ENCODE measurements at regions not wholly inside any gene's neighbourhood (a gene's known extent, or its start where the extent isn't known, plus 50 kb on each side); places are given as distances from the start of the nearest gene placed in this dataset.

DNA sequence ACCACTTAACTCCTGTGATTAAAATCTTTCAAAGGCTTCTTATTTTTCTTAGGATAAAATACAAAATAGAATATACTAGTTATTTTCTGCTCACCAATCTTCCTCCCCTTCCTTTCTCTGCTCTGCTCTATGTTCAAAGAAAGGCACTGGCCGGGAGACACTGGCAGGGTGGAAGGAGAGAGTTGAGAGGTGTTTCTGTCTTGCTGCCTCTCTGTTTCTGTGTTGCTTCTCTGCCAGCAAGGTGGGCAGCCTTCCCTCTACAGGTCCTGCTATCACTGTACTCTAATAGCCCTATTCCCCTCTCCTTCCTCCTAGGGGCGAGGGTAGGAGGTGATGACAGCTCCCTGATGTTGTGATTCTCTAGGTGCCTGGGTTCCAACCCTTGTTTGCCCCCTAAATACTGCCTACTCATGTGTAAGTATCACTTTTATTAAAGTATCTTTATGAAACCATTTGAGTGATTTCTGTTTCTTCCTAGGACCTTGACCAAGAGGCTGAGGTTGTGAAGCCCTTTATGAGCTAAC is 515.1 kb downstream of the TLE4 start:
- TF ChIP-seq ZNF33A (CRISPR knock-in tag; IDR thresholded peaks at IDR 0.05; ENCODE audit: borderline replicate concordance) (no peak), CHD2 (IDR thresholded peaks at IDR 0.05; ENCODE audit: low read depth, low read length) (no peak), SIN3A (IDR thresholded peaks at IDR 0.05; ENCODE audit: borderline replicate concordance, low read depth, low read length) (no peak), EZH2 (conservative IDR thresholded peaks at IDR 0.05; ENCODE audit: low read depth, low read length) (no peak)
- TF ChIP-seq, protein P1, sequence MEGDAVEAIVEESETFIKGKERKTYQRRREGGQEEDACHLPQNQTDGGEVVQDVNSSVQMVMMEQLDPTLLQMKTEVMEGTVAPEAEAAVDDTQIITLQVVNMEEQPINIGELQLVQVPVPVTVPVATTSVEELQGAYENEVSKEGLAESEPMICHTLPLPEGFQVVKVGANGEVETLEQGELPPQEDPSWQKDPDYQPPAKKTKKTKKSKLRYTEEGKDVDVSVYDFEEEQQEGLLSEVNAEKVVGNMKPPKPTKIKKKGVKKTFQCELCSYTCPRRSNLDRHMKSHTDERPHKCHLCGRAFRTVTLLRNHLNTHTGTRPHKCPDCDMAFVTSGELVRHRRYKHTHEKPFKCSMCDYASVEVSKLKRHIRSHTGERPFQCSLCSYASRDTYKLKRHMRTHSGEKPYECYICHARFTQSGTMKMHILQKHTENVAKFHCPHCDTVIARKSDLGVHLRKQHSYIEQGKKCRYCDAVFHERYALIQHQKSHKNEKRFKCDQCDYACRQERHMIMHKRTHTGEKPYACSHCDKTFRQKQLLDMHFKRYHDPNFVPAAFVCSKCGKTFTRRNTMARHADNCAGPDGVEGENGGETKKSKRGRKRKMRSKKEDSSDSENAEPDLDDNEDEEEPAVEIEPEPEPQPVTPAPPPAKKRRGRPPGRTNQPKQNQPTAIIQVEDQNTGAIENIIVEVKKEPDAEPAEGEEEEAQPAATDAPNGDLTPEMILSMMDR (CRISPR knock-in tag; IDR thresholded peaks at IDR 0.05) = no peak
